ENCODE measurements at regions not wholly inside any gene's neighbourhood (a gene's known extent, or its start where the extent isn't known, plus 50 kb on each side); places are given as distances from the start of the nearest gene placed in this dataset.
A peak's percentile ranks its signal among the peaks of the same experiment; 100 is the strongest.

DNA sequence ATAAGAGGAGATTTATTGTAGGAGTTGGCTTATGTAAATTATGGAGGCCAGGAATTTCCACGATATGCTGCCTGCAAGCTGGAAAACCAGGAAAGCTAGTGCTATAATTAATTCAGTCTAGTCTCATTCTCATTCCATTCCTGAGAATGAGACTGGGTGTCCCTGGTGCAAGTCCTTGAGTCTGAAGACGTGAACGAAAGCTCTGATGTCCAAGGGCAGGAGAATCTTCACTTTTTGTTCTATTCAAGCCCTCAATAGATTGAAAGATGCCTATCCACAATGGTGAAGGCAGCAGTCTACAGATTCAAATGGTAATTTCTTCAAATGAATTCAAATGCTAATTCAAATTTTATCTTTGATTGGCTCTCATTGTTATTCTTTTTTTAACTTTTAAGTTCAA, 851.1 kb upstream of the MGAT4C start:
- TF ChIP-seq, protein P1, sequence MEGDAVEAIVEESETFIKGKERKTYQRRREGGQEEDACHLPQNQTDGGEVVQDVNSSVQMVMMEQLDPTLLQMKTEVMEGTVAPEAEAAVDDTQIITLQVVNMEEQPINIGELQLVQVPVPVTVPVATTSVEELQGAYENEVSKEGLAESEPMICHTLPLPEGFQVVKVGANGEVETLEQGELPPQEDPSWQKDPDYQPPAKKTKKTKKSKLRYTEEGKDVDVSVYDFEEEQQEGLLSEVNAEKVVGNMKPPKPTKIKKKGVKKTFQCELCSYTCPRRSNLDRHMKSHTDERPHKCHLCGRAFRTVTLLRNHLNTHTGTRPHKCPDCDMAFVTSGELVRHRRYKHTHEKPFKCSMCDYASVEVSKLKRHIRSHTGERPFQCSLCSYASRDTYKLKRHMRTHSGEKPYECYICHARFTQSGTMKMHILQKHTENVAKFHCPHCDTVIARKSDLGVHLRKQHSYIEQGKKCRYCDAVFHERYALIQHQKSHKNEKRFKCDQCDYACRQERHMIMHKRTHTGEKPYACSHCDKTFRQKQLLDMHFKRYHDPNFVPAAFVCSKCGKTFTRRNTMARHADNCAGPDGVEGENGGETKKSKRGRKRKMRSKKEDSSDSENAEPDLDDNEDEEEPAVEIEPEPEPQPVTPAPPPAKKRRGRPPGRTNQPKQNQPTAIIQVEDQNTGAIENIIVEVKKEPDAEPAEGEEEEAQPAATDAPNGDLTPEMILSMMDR (conservative IDR thresholded peaks at IDR 0.05; ENCODE audit: low read length): no peak
- H3K4me3 ChIP-seq (ENCODE audit: low read length): no peak overlapping the region
- DNase-seq (ENCODE audit: low read depth): no peak

DNA sequence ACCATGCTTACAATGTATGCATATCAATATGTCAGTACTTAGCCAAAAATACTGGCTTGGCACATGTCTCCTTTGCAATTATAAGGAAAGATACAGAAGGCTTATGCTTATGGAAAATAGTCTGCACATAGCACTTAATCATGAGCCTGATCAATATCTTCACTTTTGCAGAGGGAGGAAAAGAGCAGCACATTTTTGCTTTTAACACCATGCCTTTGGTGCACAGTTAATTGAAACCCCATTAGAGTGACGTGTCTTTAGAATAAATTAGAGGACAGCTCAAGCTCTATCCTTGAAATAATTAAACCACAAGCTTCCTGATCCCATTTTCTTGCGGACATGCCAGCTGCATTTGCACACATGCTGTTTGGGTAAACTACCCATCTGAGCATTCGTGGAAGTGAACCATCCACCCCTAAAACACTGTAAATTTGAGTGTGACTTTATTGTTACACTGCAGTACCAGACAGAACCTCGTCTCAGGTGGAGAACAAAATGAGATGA, 839.9 kb upstream of the MGAT4C start:
- no peak overlapping the region for H3K4me3 ChIP-seq (ENCODE audit: low read length)

GRCh38 chr12:87094356-87094755, 838.2 kb upstream of the MGAT4C start:
- TF ChIP-seq, protein P1 (conservative IDR thresholded peaks at IDR 0.05; ENCODE audit: low read length): no peak
- DNase-seq (ENCODE audit: low read depth): peak; percentile 52
- H3K4me3 ChIP-seq (ENCODE audit: low read length): no peak overlapping the region

More for the DNA sequence above, 839.9 kb upstream of the MGAT4C start:
- TF ChIP-seq, protein P1 (conservative IDR thresholded peaks at IDR 0.05; ENCODE audit: low read length): no peak
- no peak for DNase-seq (ENCODE audit: low read depth)

- no peak for DNase-seq (ENCODE audit: low read depth)
- TF ChIP-seq, protein P1 (conservative IDR thresholded peaks at IDR 0.05; ENCODE audit: low read length): no peak
- H3K4me3 ChIP-seq (ENCODE audit: low read length): no peak overlapping the region
Observed at GRCh38 chr12:87092421-87092820, 836.2 kb upstream of the MGAT4C start.

DNA sequence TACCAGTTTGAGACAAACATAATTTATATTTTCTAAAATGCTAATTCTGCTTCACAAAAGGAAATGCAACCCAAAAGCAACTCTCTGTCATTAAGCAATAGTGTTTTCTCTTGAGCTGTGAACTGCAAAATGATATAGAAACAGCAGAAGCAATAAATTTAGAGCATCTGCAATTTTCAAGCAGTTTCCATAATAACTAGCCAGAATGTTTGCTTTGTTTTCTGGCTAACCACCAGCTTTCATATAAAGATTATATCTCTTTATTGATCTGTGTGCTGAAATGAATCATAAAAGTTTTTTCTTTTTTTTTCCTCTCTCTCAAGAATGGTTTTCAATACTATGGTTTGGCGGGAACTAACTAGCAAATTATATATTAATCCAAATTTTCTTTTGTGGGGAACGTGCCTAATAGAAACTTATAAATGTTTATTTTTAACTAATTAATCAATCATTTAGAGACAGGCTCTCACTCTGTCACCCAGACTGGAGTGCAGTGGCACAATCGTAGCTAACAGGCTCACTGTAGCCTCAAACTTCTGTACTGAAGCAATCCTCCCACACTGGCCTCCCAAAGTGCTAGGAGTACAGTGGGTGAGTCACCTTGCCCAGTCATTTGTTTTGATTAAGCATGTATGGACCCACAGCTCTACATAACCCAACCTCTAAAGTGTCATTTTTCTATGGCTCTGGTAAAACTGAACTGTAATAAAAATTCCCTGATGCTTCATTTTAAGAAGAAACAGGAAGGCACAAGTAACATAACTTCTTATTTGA, 830.1 kb upstream of the MGAT4C start:
- no peak for DNase-seq (ENCODE audit: low read depth)
- TF ChIP-seq, protein P1 (conservative IDR thresholded peaks at IDR 0.05; ENCODE audit: low read length): no peak
- no peak overlapping the region for H3K4me3 ChIP-seq (ENCODE audit: low read length)

GRCh38 chr12:87085286-87085685, 829.1 kb upstream of the MGAT4C start:
- TF ChIP-seq, protein P1 (conservative IDR thresholded peaks at IDR 0.05; ENCODE audit: low read length): no peak
- DNase-seq (ENCODE audit: low read depth): no peak
- H3K4me3 ChIP-seq (ENCODE audit: low read length): no peak overlapping the region

GRCh38 chr12:87082756-87083155, 826.6 kb upstream of the MGAT4C start:
- no peak for DNase-seq (ENCODE audit: low read depth)
- H3K4me3 ChIP-seq (ENCODE audit: low read length): no peak overlapping the region
- TF ChIP-seq, protein P1 (conservative IDR thresholded peaks at IDR 0.05; ENCODE audit: low read length): no peak

Data from AG10803 (cell line).